ENCODE measurements at regions not wholly inside any gene's neighbourhood (a gene's known extent, or its start where the extent isn't known, plus 50 kb on each side); places are given as distances from the start of the nearest gene placed in this dataset.

GRCh38 chr2:198231562-198231961 lies 427.2 kb downstream of the PLCL1 start:
- DNase-seq (ENCODE audit: low read depth in 2 of 2): no peak

- DNase-seq (ENCODE audit: low read depth in 2 of 2): no peak
Observed at GRCh38 chr2:198220763-198221610, 416.6 kb downstream of the PLCL1 start.

GRCh38 chr2:198219292-198219691 lies 414.9 kb downstream of the PLCL1 start:
- DNase-seq (ENCODE audit: low read depth in 2 of 2): no peak

DNA sequence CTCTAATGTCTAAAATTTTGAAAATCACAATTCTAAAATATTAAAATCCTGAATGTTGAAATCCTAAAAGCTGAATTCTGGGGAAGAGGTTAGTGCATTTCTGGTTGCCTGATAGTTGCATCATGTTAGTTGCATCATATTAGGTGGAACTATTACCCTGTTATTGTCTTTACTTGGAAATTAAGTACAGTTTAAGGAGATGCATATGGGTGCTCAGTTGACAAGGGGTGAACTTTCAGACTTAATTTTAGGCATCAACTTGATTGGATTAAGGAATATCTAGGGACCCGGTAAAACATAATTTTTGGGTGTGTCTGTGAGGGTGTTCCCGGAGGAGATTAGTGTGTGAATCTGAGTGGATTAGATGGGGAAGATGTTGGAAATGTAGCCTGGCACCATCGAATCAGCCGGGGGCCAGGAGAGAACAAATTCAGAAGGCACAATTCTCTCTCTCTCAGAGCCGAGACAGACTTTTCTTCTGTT lies 409.8 kb downstream of the PLCL1 start:
- no peak for DNase-seq (ENCODE audit: low read depth in 2 of 2)

- DNase-seq (ENCODE audit: low read depth in 2 of 2): no peak
Observed at GRCh38 chr2:198213253-198213652, 408.9 kb downstream of the PLCL1 start.

GRCh38 chr2:198211706-198212105 lies 407.3 kb downstream of the PLCL1 start:
- no peak for DNase-seq (ENCODE audit: low read depth in 2 of 2)

GRCh38 chr2:198203336-198204069 lies 399.1 kb downstream of the PLCL1 start:
- DNase-seq (ENCODE audit: low read depth in 2 of 2): no peak

All from stimulated activated CD4-positive, alpha-beta T cell treated with anti-CD3 and anti-CD28 coated beads, Interleukin-1b, Interleukin-23, amount 100 ng/mL, for 1 hour (primary cell).